Activated CD4-positive, alpha-beta T cell treated with anti-CD3 and anti-CD28 coated beads, Interleukin-2, amount 50 U/mL, for 48 hours (primary cell): ENCODE measurements at regions not wholly inside any gene's neighbourhood (a gene's known extent, or its start where the extent isn't known, plus 50 kb on each side); places are given as distances from the start of the nearest gene placed in this dataset.

Experiments used
- DNase-seq, 2 experiments: peaks; one replicate each; pipeline ENCODE4 v3.0.0-alpha.2; 2020

GRCh38 chr11:110974731-110975130 lies 262.5 kb upstream of the ARHGAP20 start:
- no peak for DNase-seq

DNA sequence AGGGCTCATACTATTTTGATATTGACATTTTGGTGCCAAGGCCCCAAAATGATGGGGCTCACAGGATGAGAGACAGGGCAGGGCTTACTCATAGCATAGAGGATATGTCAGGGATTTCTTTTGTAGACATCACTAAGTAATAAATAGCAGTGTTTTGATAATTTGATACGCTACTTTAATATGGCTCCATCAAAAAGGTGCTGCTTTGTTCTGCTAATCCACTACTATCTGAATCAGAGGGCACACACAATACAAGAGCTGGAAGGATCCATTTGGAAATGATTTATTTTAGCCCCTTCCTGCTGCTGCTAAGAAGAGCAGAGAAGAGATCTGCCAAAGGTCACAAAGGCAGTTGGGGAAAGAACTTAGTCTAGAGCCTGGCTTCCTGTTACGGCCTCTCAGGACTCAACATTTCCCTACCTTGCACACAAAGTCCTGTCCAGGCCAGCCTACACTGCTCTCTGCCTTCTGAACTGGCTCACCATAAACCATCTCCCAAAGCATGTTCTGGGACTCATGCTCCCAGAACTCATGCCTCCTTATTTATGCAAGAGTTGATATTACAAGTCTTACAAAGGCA lies 261.3 kb upstream of the ARHGAP20 start:
- no peak for DNase-seq

GRCh38 chr11:110972640-110973039 lies 260.4 kb upstream of the ARHGAP20 start:
- no peak for DNase-seq

- no peak for DNase-seq
These were observed 259.9 kb upstream of the ARHGAP20 start for GRCh38 chr11:110972106-110972505.

DNA sequence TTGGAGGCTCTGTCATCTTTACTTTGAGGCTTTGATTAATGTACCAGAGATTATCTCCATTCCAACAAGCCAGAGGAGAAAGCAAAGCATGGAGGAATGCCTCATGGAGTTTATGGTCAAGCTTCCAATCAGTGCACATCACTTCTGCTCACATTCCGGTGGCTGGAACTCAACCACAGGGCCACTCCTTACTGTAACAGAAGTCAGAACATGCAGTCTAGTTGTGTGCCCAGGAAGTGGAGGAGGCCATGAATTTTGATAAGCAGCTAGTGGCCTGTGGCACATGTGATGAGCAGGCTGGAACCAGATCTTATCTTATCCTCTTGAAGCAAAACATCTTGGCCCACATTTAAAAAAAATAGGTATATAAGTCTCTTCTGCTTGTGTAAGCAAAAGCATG lies 258.9 kb upstream of the ARHGAP20 start:
- no peak for DNase-seq

- DNase-seq, result no peak
These were observed 256.3 kb upstream of the ARHGAP20 start for GRCh38 chr11:110968348-110969062.

GRCh38 chr11:110966131-110966530 lies 253.9 kb upstream of the ARHGAP20 start:
- no peak for DNase-seq

- DNase-seq, result no peak
These were observed 250.7 kb upstream of the ARHGAP20 start for GRCh38 chr11:110962921-110963320.

- no peak for DNase-seq
These were observed 247.9 kb upstream of the ARHGAP20 start for GRCh38 chr11:110960167-110960566.

DNA sequence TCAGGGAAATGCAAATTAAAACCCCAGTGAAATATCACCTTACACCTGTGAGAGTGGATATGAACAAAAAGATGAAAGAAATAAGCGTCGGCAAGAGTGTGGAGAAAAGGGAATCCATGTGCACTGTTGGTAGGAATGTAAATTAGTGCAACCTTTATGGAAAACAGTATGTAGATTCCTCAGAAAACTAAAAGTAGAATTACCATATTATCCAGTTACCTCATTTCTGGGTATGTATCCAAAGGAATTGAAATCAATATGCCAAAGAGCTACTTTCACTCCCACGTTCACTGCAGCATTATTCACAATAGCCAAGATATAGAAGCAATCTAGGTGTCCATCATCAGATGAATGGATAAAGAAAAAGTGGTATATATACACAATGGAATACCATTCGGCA lies 246.0 kb upstream of the ARHGAP20 start:
- DNase-seq, result no peak

GRCh38 chr11:110955776-110956175 lies 243.5 kb upstream of the ARHGAP20 start:
- DNase-seq, result no peak

GRCh38 chr11:110951950-110952503 lies 239.8 kb upstream of the ARHGAP20 start:
- DNase-seq, result no peak

DNA sequence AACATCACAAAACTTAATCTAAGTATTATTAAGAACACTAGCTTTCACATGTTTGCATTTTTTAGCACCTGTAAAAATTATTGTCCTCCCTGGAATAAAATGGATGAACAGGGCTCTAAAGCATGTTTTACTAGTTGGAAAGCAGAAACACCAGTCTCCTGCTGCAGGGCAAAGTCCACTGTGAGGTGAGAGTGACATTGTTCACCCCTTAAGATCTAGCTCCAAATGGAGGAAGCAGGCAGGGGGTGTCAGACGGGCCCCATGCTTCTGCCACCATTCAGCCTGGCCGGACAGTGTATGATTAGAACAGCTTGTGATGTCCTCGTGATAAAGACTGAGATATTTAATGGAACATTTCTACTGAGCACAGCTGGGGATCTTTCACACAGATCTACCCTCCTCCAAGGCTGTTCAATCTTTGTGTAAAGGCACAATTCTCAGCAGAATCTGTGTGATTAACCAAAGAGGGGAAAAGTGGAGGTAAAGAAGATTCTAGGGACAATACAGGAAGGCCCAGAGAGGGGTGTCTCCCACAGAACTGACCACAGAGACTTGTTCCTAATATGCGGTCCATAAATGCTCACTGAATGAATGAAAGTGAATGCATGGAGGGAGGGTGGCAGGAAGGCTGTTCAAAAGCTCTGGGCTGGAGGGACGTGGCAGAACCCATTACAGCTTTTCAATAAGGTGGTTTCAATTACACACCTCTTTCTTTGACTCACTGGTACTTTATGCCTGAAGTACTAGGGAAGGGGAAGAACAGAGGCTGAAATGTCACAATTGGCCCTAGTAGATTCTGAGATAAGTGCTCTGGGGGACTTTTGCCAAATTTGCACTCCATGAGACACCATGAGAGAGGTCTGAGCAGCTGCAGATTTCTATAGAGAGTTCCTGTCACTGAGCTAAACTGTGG lies 239.1 kb upstream of the ARHGAP20 start:
- DNase-seq, result no peak

GRCh38 chr11:110948112-110948511 lies 235.9 kb upstream of the ARHGAP20 start:
- no peak for DNase-seq

DNA sequence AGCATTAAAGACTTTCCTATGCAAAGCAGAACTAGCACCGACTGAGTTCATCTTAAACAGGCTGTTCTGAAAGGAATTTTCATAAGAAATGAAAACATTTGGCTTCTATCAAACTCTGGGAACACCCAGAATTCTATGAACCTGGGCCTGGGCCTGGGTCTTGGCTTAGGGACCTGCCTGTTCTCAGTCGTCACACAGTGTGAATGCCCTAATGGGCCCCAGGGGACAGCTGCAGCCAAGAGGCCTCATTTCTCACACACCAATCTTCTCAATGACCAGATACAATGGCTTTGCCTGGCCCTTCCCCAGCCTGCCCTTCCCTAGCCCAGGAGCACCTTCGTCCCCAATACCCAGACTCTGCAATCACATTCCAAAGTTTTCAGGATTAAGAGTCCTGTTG lies 234.9 kb upstream of the ARHGAP20 start:
- DNase-seq, result no peak

DNA sequence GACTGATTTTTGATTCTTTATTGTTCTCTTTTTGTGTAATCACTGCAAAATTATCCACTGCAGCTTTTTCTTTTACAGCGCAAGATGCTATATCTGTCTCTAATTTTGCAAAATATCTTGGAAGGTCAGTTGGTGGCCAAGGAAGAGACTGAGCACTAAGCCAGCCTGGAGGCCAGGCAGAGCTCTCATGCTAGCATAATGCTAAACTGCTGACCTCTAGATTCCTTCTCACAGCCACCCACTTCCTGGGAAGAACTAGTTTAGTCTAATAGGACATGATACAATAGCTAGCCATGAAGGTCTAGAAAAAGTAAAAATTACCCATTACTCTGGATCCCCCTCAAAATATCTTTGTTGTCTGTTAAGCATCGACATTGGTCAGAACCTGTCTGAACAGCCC lies 227.2 kb upstream of the ARHGAP20 start:
- DNase-seq, result no peak

DNA sequence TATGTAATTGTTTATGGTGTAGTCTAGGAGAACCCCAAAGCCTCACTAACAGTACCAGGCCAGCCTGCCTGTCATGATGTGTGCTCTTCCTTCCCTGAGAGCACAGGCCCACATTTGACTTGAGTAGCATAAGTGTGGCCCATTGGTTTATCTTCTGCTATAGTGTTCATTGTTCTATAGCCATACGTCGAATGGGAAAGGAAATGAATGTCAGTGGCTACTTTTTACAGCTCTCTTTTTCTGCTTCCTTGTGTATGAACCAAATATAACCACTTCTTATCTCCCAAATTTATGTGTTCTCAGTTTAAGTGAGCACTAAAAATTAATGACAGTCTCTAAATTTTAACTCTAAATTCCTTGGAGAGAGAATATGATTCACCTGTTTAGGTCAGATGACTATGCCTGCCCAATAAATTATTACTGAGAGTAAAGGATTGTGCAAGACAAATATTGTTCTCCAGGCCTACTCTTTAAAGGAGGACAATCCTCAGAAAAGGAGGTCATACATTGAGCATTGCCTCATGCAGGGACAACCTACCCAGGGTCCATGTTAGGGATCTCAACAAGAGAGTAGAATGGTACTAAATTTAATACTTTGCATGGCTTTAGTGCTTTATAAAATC lies 222.9 kb upstream of the ARHGAP20 start:
- DNase-seq, result no peak

- no peak for DNase-seq
These were observed 216.9 kb upstream of the ARHGAP20 start for GRCh38 chr11:110929129-110929528.

DNA sequence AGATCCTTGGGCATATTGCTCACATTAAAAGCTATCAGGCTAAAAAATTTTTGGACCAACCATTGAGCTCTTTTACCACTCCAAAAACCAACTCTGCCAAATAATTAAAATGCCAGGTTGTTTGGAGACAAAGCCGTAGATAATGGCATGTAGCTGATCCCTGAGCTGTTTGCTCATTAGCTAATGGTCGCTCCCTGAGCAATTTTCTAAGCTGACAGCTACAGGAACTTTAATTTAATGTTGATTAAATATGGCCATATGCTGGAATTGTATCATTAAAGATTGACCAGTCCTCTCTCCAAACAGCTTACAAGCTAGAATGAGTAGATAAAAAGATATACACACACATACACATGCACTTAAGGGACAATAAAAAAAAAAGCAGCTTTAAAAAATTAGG lies 216.2 kb upstream of the ARHGAP20 start:
- DNase-seq, result no peak

DNA sequence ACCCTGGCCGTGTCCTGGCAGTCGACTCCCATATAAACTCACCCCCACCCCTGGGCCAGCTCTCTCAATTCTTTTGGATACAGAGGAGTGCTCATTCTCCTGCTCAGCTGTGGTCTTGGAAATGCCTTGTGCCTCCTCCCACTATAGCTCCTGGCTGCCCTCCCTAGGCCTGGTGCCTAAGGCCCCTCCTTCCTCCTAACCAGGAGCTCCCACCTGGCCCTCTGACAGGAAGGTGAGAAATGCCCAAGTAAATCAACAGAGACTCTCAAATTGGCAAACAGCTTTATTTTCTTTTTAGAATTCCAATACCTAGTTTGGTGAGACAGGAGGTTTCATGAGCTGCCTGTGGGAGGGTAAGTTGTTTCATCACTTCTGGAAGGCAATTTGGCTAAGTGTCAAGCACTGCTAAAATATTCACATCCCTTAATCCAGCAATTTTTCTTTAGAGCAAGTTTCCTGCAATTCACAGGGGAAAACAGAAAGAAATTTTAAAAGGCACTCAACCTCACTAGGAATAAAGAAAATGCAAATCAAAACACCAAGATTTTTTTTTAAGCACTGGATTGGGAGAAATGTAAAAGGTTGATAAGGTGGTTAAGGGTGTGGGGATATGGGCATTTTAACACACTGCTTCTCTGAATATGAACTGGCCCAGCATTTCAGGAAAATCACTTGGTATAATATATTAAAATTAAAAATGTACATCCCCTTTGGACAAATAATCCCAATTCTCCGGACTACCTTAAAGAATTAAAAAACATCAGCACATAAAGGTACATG lies 209.7 kb upstream of the ARHGAP20 start:
- no peak for DNase-seq

- DNase-seq, result no peak
These were observed 207.1 kb upstream of the ARHGAP20 start for GRCh38 chr11:110919241-110919922.

GRCh38 chr11:110918351-110918750 lies 206.1 kb upstream of the ARHGAP20 start:
- no peak for DNase-seq
